Upper lobe of left lung (tissue), 6 donors: ENCODE measurements at regions not wholly inside any gene's neighbourhood (a gene's known extent, or its start where the extent isn't known, plus 50 kb on each side); places are given as distances from the start of the nearest gene placed in this dataset.

Experiments used
- ATAC-seq, 2 donors: fragments of 200-7000 bp; cut with Tn5 transposase; one replicate each; pipeline ENCODE4 v1.9.1; 2022; ENCODE audit warnings: mild to moderate bottlenecking in 2 of 2, moderate library complexity in 2 of 2; ENCODE audit not compliant: low FRiP score in 2 of 2
- DNase-seq, 2 donors: peaks; one replicate each; pipeline ENCODE4 v3.0.0-alpha.2; 2019 to 2020
- H3K27ac ChIP-seq, 4 donors: fragments of 200-600 bp; sonication (generic); one replicate each; pipeline ENCODE4 v1.5.1; 2016 to 2019
- H3K27me3 ChIP-seq, 4 donors: fragments of 200-600 bp; sonication (generic); one replicate each; pipeline ENCODE4 v1.5.1; 2017 to 2019
- H3K36me3 ChIP-seq, 4 donors: fragments of 200-600 bp; sonication (generic); one replicate each; pipeline ENCODE4 v1.5.1; 2016 to 2019
- H3K4me1 ChIP-seq, 4 donors: fragments of 200-600 bp; sonication (generic); one replicate each; pipeline ENCODE4 v1.5.1; 2018 to 2019
- H3K4me3 ChIP-seq, 4 donors: fragments of 200-600 bp; sonication (generic); one replicate each; pipeline ENCODE4 v1.5.1; 2017 to 2019; ENCODE audit warnings: mild to moderate bottlenecking in 2 of 4, moderate library complexity in 1 of 4
- H3K9me3 ChIP-seq, 4 donors: fragments of 200-600 bp; sonication (generic); one replicate each; pipeline ENCODE4 v1.5.1; 2018 to 2019
- EP300 ChIP-seq, 4 donors: sonication (generic); formaldehyde crosslinking; IDR thresholded peaks; one replicate each; pipeline ENCODE4 v1.5.1; 2017; ENCODE audit warnings: antibody characterized with exemption in 4 of 4, control low read depth in 2 of 4
- POLR2A ChIP-seq, 4 donors: fragments of 450-650 bp; IDR thresholded peaks; one replicate each; pipeline ENCODE4 v1.5.1; 2016 to 2017; ENCODE audit warnings: antibody characterized with exemption in 4 of 4, mild to moderate bottlenecking in 2 of 4
- POLR2AphosphoS5 ChIP-seq, 2 donors: sonication (generic); formaldehyde crosslinking; IDR thresholded peaks; one replicate each; pipeline ENCODE4 v1.5.1; 2017; ENCODE audit warnings: antibody characterized with exemption in 2 of 2
- WGBS, 2 donors: methylation state at CpG; one replicate each; pipeline ENCODE4 v1.1.5; 2017 to 2018; 5-methylcytosine and 5-hydroxymethylcytosine counted together
- TF ChIP-seq, protein P1 (sequence below), 6 experiments: fragments of 450-650 bp in 4 of 6; fragments of 200-600 bp in 2 of 6; sonication (generic) in 2 of 6; IDR thresholded peaks; one replicate each; pipeline ENCODE4 v1.5.1; 2016 to 2019; ENCODE audit warnings: antibody characterized with exemption in 6 of 6
- donor health status: DM: no; HTN: no; CAD: no; lungs with moderate emphysema.
- donor health status: DM: no; HTN: yes; CAD: no; lungs with severe emphysema.

DNA sequence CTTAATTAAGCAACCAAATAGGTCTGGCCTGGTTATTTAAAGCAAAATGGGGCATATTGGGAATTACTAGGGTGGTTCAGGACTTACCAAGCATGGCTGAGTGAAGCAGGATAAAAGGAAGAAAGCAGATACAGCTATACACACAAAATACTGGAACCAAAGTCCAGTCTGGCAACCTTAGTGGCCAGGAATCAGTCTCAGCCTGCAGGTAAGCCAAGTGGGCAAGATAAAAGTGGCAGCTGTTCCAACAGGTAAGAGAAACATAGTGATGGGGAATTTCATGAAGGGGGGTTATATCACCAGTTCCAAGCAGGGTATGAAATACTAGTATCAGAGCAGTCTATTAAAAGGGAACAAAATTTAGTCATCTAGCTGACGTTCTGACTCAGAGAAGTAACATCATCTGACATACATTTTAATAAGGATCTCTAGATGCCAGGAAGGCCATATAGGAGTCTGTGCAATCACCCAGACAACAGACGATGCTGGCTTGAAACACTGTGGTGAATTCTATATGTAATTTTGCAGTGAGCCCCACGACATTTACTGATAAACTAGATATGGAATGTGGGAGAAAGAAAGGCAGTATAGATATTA lies 292.1 kb upstream of the HSF2 start:
- ATAC-seq = no peak
- TF ChIP-seq POLR2A (IDR thresholded peaks at IDR 0.05) (no peak), POLR2AphosphoS5 (IDR thresholded peaks at IDR 0.05) (no peak), EP300 (IDR thresholded peaks at IDR 0.05) (no peak)
- TF ChIP-seq, protein P1, sequence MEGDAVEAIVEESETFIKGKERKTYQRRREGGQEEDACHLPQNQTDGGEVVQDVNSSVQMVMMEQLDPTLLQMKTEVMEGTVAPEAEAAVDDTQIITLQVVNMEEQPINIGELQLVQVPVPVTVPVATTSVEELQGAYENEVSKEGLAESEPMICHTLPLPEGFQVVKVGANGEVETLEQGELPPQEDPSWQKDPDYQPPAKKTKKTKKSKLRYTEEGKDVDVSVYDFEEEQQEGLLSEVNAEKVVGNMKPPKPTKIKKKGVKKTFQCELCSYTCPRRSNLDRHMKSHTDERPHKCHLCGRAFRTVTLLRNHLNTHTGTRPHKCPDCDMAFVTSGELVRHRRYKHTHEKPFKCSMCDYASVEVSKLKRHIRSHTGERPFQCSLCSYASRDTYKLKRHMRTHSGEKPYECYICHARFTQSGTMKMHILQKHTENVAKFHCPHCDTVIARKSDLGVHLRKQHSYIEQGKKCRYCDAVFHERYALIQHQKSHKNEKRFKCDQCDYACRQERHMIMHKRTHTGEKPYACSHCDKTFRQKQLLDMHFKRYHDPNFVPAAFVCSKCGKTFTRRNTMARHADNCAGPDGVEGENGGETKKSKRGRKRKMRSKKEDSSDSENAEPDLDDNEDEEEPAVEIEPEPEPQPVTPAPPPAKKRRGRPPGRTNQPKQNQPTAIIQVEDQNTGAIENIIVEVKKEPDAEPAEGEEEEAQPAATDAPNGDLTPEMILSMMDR (IDR thresholded peaks at IDR 0.05) = no peak
- Histone ChIP-seq H3K4me1 (no peaks in the 10 kb centered on the region), H3K27ac (no peak overlapping the region), H3K9me3 (no peaks in the 10 kb centered on the region), H3K4me3 (no peak overlapping the region), H3K27me3 (no peaks in the 10 kb centered on the region), H3K36me3 (no peaks in the 10 kb centered on the region)
- DNase-seq = no peak
- 68 to 69% methylated on average over 3 of the region's 3 CpGs for WGBS, 2 donors

DNA sequence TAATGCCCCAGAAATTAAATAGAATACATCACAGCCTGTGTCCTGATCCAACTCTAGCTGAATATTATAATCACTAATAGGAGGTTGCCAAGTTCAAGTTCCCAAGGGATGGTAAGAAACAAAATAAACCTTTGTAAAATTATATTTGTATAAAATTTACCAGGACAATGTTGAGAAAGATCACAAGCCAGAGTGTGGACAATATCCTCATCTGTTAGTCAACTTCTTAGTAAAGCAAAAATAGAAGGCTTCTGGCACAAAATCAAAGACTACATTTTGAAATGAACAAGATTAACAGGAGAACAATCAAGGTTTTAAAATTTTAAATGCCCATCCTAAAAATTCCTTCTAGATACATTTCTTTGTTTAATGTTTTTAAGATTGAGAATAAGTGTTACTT lies 290.4 kb upstream of the HSF2 start:
- Histone ChIP-seq H3K4me3 (no peak overlapping the region), H3K27me3 (no peaks in the 10 kb centered on the region), H3K27ac (no peak overlapping the region), H3K9me3 (no peaks in the 10 kb centered on the region), H3K4me1 (no peaks in the 10 kb centered on the region), H3K36me3 (no peaks in the 10 kb centered on the region)
- TF ChIP-seq EP300 (IDR thresholded peaks at IDR 0.05) (no peak), POLR2A (IDR thresholded peaks at IDR 0.05) (no peak), POLR2AphosphoS5 (IDR thresholded peaks at IDR 0.05) (no peak)
- TF ChIP-seq, protein P1 (IDR thresholded peaks at IDR 0.05) = no peak
- DNase-seq (no peak), ATAC-seq (no peak)

DNA sequence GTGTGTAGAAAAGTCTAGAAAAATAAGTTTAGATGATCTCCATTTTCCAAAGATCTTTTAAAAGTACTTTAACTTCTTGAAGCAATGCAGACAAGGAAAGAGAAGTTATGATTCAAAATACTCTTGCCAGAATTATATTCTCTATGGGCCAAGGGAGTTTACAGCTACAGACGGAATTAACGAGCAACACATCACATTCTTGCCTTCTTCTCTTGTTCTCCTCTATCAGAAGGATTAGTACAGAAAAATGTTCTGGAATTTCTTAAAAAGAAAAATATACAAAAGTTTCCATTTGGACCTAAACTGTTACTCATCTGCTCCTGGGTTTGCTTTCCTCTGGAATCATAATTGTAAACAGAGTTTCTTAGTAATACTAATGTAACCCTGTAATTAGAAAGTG lies 284.7 kb upstream of the HSF2 start:
- no peaks in the 10 kb centered on the region for H3K9me3 ChIP-seq
- no peaks in the 10 kb centered on the region for H3K36me3 ChIP-seq
- ATAC-seq (peak in 1 of 2 donors; percentile 65), DNase-seq (no peak)
- no peak overlapping the region for H3K27ac ChIP-seq
- no peaks in the 10 kb centered on the region for H3K27me3 ChIP-seq
- H3K4me1 ChIP-seq = no peaks in the 10 kb centered on the region
- TF ChIP-seq POLR2AphosphoS5 (IDR thresholded peaks at IDR 0.05) (no peak), EP300 (IDR thresholded peaks at IDR 0.05) (no peak), POLR2A (IDR thresholded peaks at IDR 0.05) (no peak)
- TF ChIP-seq, protein P1 (IDR thresholded peaks at IDR 0.05) = no peak
- H3K4me3 ChIP-seq = no peak overlapping the region
- WGBS, 2 donors = 69 to 90% methylated on average over 2 of the region's 2 CpGs

DNA sequence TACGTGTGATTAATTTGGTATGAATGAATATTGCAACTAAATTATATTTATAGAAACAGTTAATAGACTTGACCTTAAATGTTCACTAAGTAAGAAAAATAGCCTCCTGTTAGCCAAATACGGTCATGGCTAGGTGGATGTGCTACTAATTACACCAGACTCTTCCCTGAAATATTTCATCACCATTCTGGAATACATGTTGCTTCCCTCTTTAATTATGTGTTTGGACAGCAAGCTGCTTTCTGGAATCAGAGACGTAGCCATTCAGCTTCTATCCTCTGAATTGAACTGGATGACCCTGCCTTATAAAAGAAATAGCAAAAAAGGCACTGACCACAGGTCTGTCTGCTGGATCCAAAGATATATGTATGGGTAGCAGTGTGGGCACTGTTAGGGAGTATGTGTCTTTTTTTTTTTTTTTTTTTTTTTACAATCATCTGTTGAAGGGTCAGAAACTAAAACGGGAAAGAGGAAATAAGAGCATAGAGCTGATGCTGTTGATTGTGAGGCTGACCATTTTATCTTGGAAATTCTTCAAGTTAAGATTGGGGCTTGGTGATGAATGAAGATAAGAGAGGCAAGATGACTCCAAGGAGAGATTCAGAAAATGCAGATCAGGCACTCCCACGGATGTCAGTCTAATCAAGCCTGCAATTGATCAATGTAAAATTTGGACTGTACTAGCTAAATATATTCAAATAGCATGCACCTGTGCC lies 283.2 kb upstream of the HSF2 start:
- no peak for TF ChIP-seq POLR2AphosphoS5 (IDR thresholded peaks at IDR 0.05)
- no peak for TF ChIP-seq POLR2A (IDR thresholded peaks at IDR 0.05)
- Histone ChIP-seq H3K36me3 (no peaks in the 10 kb centered on the region), H3K4me1 (no peaks in the 10 kb centered on the region), H3K4me3 (no peak overlapping the region), H3K9me3 (no peaks in the 10 kb centered on the region), H3K27ac (no peak overlapping the region), H3K27me3 (no peaks in the 10 kb centered on the region)
- 33 to 36% methylated on average over 5 of the region's 5 CpGs for WGBS, 2 donors
- no peak for DNase-seq
- peak in 1 of 2 donors; percentile 66 for ATAC-seq

DNA sequence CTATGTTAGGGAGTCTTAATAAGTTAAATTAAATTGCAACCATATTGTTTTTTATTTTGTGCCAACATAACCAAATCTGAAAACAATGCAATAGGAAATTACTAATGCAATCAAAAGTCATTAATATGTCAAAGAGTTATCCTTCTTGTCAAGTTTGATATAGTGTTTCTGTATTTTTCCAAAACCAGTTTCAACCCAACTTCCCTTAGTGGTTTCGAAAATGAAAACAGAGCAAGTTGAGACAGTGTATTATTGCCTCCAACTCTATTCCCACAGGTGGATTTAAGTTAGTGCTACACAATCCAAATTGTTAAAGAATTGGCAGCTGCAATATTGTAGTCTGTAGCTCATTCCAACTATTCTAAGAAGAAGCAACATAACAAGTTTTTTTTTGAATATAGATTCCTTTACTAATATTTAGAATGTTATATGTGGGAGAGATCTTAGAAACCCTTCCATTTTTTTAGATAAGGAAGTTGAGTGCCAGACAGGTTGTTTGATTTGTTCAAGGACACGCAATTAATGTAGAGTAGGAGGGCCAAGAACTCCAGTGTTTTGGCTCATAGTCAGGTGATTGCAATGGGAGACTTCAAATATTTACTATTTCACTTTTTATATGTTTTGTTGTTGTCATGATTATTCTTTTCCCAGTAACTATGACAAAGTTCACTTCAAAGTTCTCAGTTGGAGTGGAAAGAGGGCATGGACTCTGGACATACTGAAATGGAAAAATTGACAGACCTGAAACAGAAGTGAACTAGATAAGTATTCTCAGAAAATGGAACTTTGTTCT lies 282.4 kb upstream of the HSF2 start:
- peak overlapping the region in 1 of 4 donors; percentile 33 for H3K27ac ChIP-seq
- ATAC-seq (peak in 1 of 2 donors; percentile 61), DNase-seq (no peak)
- no peak overlapping the region for H3K4me3 ChIP-seq
- H3K36me3 ChIP-seq = no peaks in the 10 kb centered on the region
- H3K4me1 ChIP-seq = no peaks in the 10 kb centered on the region
- TF ChIP-seq POLR2AphosphoS5 (IDR thresholded peaks at IDR 0.05) = no peak
- TF ChIP-seq EP300 (IDR thresholded peaks at IDR 0.05) = no peak
- TF ChIP-seq, protein P1 (IDR thresholded peaks at IDR 0.05) = no peak
- TF ChIP-seq POLR2A (IDR thresholded peaks at IDR 0.05) = no peak
- 30 to 40% methylated on average over 2 of the region's 2 CpGs for WGBS, 2 donors
- no peaks in the 10 kb centered on the region for H3K27me3 ChIP-seq
- H3K9me3 ChIP-seq = no peaks in the 10 kb centered on the region
